ENCODE measurements at regions not wholly inside any gene's neighbourhood (a gene's known extent, or its start where the extent isn't known, plus 50 kb on each side); places are given as distances from the start of the nearest gene placed in this dataset.

GRCh38 chr2:217511850-217512249 lies 490.9 kb downstream of the TNS1 start:
- DNase-seq, result no peak
- TF ChIP-seq CTCF (IDR thresholded peaks at IDR 0.05; ENCODE audit: partially characterized antibody, unreplicated experiment), result no peak
- Mint-ChIP-seq H3K9me3 (ENCODE audit: unreplicated experiment) (no peaks in the 10 kb centered on the region), H3K4me1 (ENCODE audit: low read depth, unreplicated experiment) (peaks cover 6% of the 10 kb centered on the region), H3K27ac (ENCODE audit: unreplicated experiment) (no peak overlapping the region), H3K27me3 (ENCODE audit: unreplicated experiment) (no peaks in the 10 kb centered on the region), H3K36me3 (ENCODE audit: unreplicated experiment) (no peaks in the 10 kb centered on the region), H3K4me3 (ENCODE audit: unreplicated experiment) (no peak overlapping the region)

GRCh38 chr2:217510771-217511291 lies 492.0 kb downstream of the TNS1 start:
- Mint-ChIP-seq H3K4me3 (ENCODE audit: unreplicated experiment) (no peak overlapping the region), H3K27me3 (ENCODE audit: unreplicated experiment) (no peaks in the 10 kb centered on the region), H3K27ac (ENCODE audit: unreplicated experiment) (no peak overlapping the region), H3K36me3 (ENCODE audit: unreplicated experiment) (no peaks in the 10 kb centered on the region), H3K9me3 (ENCODE audit: unreplicated experiment) (no peaks in the 10 kb centered on the region), H3K4me1 (ENCODE audit: low read depth, unreplicated experiment) (peaks cover 6% of the 10 kb centered on the region)
- peak; percentile 34 for DNase-seq
- TF ChIP-seq CTCF (IDR thresholded peaks at IDR 0.05; ENCODE audit: partially characterized antibody, unreplicated experiment), result peak; percentile 56

GRCh38 chr2:217505303-217505702 lies 497.5 kb downstream of the TNS1 start:
- Mint-ChIP-seq H3K4me1 (ENCODE audit: low read depth, unreplicated experiment) (no peaks in the 10 kb centered on the region), H3K27me3 (ENCODE audit: unreplicated experiment) (no peaks in the 10 kb centered on the region), H3K9me3 (ENCODE audit: unreplicated experiment) (no peaks in the 10 kb centered on the region), H3K27ac (ENCODE audit: unreplicated experiment) (no peak overlapping the region), H3K4me3 (ENCODE audit: unreplicated experiment) (no peak overlapping the region), H3K36me3 (ENCODE audit: unreplicated experiment) (no peaks in the 10 kb centered on the region)
- no peak for DNase-seq
- no peak for TF ChIP-seq CTCF (IDR thresholded peaks at IDR 0.05; ENCODE audit: partially characterized antibody, unreplicated experiment)

GRCh38 chr2:217501887-217502286 lies 500.9 kb downstream of the TNS1 start:
- Mint-ChIP-seq H3K27ac (ENCODE audit: unreplicated experiment) (no peak overlapping the region), H3K36me3 (ENCODE audit: unreplicated experiment) (no peaks in the 10 kb centered on the region), H3K9me3 (ENCODE audit: unreplicated experiment) (no peaks in the 10 kb centered on the region), H3K4me3 (ENCODE audit: unreplicated experiment) (no peak overlapping the region), H3K27me3 (ENCODE audit: unreplicated experiment) (no peaks in the 10 kb centered on the region), H3K4me1 (ENCODE audit: low read depth, unreplicated experiment) (no peaks in the 10 kb centered on the region)
- TF ChIP-seq CTCF (IDR thresholded peaks at IDR 0.05; ENCODE audit: partially characterized antibody, unreplicated experiment), result no peak
- no peak for DNase-seq

GRCh38 chr2:217497843-217498377 lies 504.9 kb downstream of the TNS1 start:
- no peaks in the 10 kb centered on the region for H3K27me3 Mint-ChIP-seq (ENCODE audit: unreplicated experiment)
- no peak for DNase-seq
- H3K36me3 Mint-ChIP-seq (ENCODE audit: unreplicated experiment), result no peaks in the 10 kb centered on the region
- no peak overlapping the region for H3K27ac Mint-ChIP-seq (ENCODE audit: unreplicated experiment)
- no peaks in the 10 kb centered on the region for H3K9me3 Mint-ChIP-seq (ENCODE audit: unreplicated experiment)
- TF ChIP-seq CTCF (IDR thresholded peaks at IDR 0.05; ENCODE audit: partially characterized antibody, unreplicated experiment), result no peak
- H3K4me1 Mint-ChIP-seq (ENCODE audit: low read depth, unreplicated experiment), result no peaks in the 10 kb centered on the region
- no peak overlapping the region for H3K4me3 Mint-ChIP-seq (ENCODE audit: unreplicated experiment)

Data from glutamatergic neuron (in vitro differentiated cells).